HG02798 (cell line): ENCODE measurements at regions not wholly inside any gene's neighbourhood (a gene's known extent, or its start where the extent isn't known, plus 50 kb on each side); places are given as distances from the start of the nearest gene placed in this dataset.

Source experiments
- ATAC-seq: cut with Tn5 transposase; IDR thresholded peaks from one replicate; pipeline ENCODE4 v1.9.1; 2021; ENCODE audit warnings: mild to moderate bottlenecking; ENCODE audit not compliant: unreplicated experiment, poor library complexity

- no peak for ATAC-seq
These were observed 439.4 kb downstream of the SH3GL2 start for GRCh38 chr9:18018221-18018620.

- no peak for ATAC-seq
These were observed 439.8 kb downstream of the SH3GL2 start for GRCh38 chr9:18018661-18019060.

- no peak for ATAC-seq
These were observed 441.4 kb downstream of the SH3GL2 start for GRCh38 chr9:18020121-18020745.

GRCh38 chr9:18022642-18023041 lies 443.8 kb downstream of the SH3GL2 start:
- no peak for ATAC-seq

- ATAC-seq = no peak
These were observed 444.5 kb downstream of the SH3GL2 start for GRCh38 chr9:18023332-18023731.

- no peak for ATAC-seq
These were observed 441.3 kb upstream of the ADAMTSL1 start for GRCh38 chr9:18032636-18033035.

GRCh38 chr9:18036422-18037187 lies 437.3 kb upstream of the ADAMTSL1 start:
- ATAC-seq = no peak

GRCh38 chr9:18037981-18038380 lies 436.0 kb upstream of the ADAMTSL1 start:
- no peak for ATAC-seq

- no peak for ATAC-seq
These were observed 433.6 kb upstream of the ADAMTSL1 start for GRCh38 chr9:18040327-18040726.

GRCh38 chr9:18043978-18044377 lies 430.0 kb upstream of the ADAMTSL1 start:
- no peak for ATAC-seq

GRCh38 chr9:18045326-18045725 lies 428.6 kb upstream of the ADAMTSL1 start:
- ATAC-seq = no peak

- no peak for ATAC-seq
These were observed 427.9 kb upstream of the ADAMTSL1 start for GRCh38 chr9:18046068-18046467.

- no peak for ATAC-seq
These were observed 422.3 kb upstream of the ADAMTSL1 start for GRCh38 chr9:18051638-18052037.

- ATAC-seq = no peak
These were observed 421.9 kb upstream of the ADAMTSL1 start for GRCh38 chr9:18052060-18052459.

- ATAC-seq = no peak
These were observed 417.5 kb upstream of the ADAMTSL1 start for GRCh38 chr9:18056269-18056992.

GRCh38 chr9:18056993-18057369 lies 417.0 kb upstream of the ADAMTSL1 start:
- ATAC-seq = peak; percentile 95

- no peak for ATAC-seq
These were observed 415.1 kb upstream of the ADAMTSL1 start for GRCh38 chr9:18058564-18059442.

GRCh38 chr9:18059447-18059846 lies 414.5 kb upstream of the ADAMTSL1 start:
- no peak for ATAC-seq

- no peak for ATAC-seq
These were observed 413.6 kb upstream of the ADAMTSL1 start for GRCh38 chr9:18060269-18060934.

GRCh38 chr9:18061332-18061731 lies 412.6 kb upstream of the ADAMTSL1 start:
- no peak for ATAC-seq
